Occipital lobe (tissue), 1 donor: ENCODE measurements at regions not wholly inside any gene's neighbourhood (a gene's known extent, or its start where the extent isn't known, plus 50 kb on each side); places are given as distances from the start of the nearest gene placed in this dataset.

Source experiments
- DNase-seq: peaks from one replicate; lab custom pipeline; 2025; lab: John Stamatoyannopoulos, UW

DNA sequence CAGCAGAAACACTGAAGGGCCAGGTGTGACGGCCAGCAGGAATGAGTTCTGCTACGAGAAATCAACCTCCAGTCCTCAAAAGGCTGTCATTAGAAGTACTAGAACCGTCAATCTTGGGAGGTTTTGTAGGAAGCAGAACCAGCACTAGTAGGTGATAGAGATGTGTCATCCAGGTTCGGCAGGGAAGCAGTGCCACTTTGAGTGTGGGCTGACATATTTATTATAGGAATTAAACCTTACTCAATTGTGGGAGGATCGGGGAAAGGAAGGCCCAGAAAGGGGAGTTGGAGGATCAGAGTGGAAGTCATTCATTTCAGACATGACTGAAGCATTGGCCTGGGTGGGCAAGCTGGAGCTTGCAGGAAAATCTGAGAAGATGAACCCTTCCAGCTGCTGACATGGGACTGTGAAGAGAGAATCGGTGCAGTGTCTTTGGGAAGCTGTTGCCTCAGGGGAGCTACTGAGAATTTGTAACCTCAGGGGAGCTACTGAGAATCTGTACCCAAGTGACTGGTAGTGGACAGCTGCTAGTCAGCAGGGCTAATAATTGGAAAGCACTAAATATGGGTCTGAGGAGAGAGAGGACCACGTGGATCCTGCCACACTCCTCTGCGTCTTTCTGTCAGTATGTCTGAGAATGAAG is 177.4 kb downstream of the SPRY1 start:
- DNase-seq, result no peak

DNA sequence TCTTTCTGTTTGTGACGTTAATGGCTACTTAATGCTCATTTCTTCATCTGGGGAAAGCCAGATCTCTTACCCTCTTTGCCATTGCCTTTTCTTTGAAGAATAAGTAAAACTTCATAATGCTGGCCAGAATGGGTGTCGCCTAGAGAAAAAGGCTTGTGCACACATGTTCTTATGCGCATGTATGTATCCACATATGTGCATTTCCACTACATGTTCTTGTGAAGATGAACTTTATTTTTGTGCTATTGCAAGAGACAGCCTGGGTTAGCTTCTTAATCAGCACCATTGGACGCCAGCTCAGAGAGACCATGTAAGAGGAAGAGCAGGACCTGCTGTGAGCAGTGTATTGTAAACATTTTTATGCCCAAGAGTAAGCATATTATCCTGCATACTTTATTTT is 178.7 kb downstream of the SPRY1 start:
- no peak for DNase-seq

DNA sequence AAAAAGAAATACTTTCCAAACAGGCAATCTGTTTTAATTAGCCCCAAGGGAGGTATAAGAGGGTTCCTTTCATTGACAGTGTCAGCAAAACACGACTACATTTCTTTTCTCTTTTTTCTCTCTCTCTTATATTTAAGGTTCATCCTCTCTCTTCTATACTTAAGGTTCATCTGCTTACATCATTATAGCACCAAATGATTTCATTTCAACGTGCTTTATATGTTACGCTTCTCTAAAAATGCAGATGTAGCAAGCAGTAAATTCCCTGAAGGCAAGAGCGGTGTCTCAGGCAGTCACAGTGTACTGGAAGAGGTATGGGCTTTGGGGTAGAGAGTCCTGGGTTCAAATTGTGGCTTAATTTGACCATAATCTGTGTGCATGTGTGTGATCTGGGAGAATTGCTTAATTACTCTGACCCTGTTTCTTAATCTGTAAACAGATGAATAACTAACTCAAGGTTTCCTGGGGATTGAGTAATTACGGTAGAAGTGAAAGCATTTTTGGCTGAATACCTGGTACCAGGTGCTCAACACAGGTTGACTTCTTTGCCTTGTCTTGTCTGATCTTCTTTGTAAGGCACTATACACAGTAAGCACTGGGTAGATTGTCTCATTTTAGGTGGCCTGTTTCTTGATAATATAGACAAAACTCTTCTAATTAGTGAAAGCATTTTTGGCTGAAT is 180.8 kb downstream of the SPRY1 start:
- DNase-seq, result no peak

DNA sequence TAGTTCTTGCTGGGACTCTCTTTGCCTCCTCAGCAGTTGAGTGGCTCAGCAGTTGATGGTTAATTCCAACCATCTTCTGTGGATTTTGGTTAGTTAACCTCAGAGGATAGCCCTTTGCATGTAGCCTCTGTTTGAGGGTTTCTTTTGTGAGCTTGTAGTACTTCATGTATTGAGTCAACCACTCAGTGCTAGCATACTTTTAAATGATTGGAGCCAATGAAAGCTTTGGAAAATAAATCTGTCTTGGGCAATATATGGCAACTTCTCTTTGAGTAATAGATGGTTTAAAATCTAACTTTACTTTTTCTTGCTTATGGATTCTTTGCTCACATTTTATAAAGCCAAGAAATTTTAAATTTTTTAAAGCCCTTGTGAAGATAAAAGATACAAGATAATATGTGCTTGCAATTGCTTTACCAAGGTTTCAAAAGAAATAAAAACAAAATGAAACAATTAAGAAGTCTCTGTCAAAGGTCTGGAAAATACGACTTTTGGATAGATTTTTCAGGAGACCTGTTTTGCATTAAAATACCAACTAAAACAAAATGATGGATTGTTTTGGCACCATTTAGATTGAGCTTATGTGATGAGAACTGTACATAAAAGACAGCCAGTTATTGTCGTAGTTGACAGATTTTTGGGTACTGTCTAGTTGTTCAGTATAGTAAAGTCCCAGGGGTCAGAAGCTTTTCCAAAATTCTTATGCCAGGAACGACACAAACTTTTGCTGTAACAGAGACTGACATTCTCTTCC is 181.9 kb downstream of the SPRY1 start:
- DNase-seq, result no peak

DNA sequence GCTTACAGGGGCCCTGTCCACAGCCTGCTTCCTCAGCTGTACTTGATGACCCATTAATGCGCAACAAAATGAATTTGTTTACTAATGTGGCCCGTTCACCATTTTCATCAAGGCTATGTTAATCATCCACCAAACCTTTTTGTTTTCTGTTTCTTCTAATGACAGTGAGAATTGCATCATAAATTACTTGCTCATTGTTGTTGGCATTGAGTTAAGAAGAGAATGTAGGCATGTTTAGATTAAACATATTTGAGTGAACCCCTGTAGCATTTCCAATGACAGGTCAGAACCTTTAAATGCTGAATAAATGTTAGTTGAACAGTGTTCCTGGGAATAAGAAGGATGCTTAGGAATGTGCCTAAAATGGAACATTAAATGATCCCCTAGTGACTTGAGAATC is 183.4 kb downstream of the SPRY1 start:
- DNase-seq, result no peak

DNA sequence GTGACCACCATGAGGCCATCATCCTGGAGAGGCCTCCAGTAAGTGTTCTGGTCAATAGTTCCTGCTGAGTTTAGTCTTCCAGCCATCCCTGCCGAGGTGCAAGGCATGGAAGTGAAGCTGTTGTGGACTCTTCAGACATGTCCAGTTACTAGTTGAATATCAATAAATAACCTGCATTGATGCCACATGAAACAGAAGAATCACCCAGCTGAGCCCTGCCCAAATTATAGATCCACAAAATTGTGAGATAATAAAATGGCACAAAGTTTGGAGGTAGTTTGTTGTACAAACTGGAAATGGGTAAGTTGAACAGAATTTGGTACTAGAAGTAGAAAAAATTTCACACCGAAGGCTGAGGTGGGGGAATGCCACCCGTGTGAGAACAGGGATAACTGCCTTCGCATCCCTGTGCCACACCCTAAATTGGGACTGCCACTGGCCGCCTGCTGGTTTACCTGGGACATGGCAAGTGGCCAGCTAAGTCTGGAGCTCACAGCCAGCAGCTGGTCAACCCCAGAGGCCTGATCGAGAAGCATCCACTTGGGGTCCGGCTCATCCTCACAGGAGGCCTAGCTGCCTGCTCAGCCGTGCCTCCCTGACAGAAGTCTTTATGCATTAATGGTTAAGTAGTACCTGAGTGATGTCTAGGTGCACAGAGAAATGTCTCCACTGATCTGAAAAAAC is 184.5 kb downstream of the SPRY1 start:
- no peak for DNase-seq

DNA sequence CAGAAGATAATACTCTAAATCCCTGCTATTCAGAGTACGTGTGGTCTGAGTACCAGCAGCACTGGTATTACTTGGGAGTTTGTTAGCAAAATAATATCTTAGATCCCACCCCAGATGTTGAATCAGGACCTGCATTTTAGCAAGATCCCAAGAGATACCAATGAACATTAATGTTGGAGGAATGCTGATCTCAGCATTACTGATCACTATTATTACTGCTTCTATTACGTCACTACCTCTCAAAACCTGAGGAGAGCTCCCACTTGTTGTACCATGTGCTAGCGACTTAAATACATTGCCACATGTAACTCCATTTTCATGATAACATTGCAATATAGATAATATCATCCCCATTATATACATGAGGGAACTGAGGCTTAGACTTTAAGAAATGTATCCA is 185.2 kb downstream of the SPRY1 start:
- DNase-seq, result no peak

DNA sequence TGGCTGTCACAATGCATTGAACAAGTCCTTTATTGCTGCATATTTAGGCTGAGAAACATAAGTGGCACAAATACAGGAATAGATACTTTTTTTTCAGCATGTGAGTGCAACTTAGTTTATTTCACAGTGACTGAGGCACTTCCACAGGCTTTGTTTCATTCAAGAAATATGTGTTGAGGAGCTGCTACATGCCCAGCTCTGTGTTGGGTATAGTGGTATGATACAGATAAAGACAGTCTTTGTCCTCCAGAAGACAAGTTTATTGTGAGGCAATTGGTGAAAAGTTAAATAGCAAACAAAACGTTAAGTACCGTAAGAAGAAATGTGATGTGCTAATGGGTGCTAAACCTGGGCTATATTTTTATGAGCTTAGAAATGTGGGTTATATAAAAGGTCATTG is 186.4 kb downstream of the SPRY1 start:
- no peak for DNase-seq

DNA sequence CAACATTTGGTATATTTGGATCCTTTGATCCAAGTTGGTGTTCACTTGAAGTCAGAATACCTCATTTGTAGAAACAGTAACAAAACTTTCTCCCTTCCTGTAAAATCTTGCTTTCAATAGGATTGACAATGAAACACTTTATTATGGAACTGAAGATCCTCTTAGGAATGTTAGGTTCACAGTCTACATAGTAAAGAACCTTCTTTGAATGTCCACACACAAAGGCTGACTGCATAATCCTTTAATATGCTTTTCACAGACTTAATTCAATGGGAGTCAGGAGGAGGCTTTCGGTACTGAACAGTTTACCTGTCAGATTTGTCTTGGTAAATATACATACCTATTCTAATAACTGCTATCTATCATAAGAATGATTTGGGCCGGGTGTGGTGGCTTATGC is 188.5 kb downstream of the SPRY1 start:
- no peak for DNase-seq

DNA sequence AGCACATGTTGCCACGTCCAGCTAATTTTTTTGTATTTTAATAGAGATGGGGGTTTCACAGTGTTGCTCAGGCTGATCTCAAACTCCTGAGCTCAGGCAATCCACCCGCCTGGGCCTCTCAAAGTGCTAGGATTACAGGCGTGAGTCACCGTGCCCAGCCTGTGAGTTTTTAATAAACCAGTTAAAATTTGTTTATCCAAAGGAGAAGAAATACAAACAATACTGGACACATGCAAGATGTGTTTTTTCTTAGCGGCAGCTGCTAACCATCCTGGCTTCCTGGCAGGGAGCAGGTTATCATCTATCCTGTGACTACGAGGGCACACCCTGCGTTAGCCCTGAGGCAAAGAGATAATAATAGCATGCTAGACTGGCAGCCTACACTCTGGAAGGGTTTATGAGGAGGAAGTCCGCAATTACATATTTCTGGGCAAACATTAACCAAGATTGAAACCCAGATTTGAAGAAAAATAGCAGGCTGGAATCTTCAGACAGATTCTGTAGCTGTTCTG is 191.4 kb downstream of the SPRY1 start:
- no peak for DNase-seq

DNA sequence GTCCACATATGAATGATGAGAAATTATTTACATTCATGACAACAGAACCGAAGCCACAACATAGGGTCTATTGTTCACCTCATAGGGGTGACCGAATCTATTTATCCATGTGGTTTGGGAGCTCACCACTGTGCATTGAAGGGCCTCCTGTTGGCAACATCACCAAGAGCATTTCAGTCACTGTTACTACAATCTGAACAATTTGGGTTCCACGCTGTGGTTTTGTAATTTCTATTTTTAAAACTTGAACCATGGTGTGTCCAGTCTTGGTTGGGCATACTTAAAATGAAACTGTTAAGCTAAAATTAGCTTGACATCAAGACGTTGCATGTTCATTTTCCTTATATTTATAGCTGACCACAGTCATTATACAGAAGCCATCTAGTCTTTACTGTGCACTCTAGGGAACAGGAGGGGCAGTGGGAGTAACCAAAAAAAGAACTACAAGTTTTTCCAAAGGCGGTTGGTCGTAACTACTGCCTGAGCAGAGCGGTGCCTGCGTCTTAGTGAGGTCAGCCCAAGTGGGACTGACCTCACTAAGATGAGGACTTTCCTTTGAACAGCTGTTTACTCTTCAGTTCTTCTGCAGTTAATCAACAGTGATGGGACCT is 192.1 kb downstream of the SPRY1 start:
- no peak for DNase-seq

DNA sequence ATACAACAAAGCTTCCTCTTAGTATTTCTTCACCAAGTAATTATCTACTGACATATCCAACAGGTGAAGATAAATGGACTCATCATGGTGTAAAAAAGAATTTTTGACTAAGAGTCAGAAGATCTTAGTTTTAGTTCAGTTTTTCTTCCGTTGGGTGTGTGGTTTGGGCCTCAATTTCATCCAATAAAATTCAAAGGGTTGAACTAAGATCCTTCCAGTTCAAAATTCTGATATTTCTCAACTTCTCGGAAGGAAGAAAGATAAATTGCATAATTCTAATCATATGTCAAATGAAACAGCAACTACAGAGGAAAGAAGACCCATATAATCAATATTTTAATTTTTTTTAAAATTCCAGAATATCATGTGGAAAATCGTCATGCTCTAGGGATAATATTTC is 192.7 kb downstream of the SPRY1 start:
- DNase-seq, result no peak

DNA sequence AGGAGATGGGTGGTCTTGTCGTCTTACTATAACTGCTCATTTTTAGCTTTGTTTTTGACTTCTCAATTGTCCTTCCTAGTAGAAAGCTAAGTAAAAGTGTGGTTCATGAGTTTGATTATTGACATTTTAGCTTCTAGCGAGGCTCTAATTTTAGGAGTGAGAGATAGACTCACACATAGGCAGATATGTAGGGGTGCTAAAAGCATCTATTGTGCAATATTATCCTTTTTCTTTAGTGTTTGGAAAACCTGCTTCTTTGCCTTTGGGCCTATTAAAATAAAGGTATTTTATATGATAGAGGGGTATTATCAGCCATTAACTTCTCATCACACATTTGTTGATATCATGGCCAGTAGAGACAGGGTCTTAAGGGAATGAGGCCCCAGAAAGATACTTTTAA is 195.3 kb downstream of the SPRY1 start:
- DNase-seq, result no peak

DNA sequence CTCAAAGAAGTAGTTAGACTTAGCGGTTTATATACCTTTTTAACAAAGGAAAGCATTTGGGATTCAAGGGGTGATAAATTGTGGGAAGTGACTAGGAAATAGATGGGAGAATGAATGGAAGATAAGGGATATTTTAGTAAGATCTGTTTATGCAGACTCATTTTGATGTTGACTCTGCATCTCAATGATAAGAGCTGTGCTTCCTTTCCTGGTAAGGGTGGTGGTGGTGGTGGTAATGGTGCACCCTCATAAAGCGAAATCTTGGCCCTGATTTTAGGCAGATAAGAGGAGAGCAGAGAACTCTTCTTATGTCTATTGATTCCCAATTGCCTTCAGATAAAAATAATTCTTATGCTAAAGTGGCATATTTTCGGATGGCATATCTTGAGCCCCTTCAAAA is 197.1 kb downstream of the SPRY1 start:
- no peak for DNase-seq

DNA sequence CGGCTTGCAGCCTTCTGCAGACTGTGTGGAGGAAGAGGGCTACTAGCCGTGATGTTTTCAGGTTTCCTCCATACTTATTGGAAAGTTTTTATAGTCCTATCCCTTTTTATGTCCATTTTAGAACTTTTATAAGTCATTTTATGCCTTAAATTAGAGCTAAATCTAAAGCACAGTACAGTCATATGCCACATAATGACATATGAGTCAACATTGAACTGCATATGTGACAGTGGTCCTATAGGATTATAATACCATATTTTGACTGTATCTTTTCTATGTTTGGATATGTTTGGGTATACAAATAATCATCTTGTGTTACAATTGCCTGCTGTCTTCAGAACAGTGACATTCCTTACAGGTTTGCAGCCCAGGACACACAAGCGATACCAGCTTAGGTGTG is 200.2 kb downstream of the SPRY1 start:
- no peak for DNase-seq

DNA sequence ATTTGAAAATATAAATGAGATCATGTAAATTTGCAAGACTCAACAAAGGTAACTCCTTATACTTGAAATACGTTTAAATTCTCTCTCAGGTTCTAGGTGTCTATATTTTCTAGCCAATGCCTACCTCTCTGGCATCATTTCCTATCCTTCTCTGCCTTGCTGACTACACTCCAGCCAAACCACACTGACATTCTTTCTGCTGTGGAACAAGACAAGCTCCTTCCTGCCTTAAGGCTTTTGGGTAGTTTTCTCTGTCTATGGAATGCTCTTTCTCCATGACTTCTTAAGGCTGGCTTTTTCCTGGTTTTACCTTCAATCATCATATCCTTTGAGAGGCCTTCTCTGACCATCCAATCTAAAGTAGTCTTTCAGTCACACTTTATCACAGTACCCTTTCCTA is 201.0 kb downstream of the SPRY1 start:
- no peak for DNase-seq

DNA sequence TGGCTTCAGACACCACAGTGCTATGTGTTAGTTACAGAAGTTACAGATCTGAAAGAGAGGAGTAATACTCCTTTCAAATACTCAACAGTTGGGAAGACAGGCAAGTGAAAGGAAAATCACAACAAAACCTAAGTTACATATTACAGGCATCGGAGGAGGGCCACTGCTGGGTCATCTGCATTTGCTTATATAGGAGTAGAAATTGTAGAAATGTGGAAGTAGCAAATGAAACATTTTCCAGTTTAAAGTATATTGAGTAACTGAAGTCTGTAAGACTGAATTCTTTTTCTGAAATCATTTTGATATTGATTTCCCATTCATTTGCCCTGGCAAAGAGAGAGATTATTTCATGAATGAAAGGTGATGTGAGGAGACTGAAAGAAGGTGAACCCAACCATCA is 201.7 kb downstream of the SPRY1 start:
- no peak for DNase-seq

DNA sequence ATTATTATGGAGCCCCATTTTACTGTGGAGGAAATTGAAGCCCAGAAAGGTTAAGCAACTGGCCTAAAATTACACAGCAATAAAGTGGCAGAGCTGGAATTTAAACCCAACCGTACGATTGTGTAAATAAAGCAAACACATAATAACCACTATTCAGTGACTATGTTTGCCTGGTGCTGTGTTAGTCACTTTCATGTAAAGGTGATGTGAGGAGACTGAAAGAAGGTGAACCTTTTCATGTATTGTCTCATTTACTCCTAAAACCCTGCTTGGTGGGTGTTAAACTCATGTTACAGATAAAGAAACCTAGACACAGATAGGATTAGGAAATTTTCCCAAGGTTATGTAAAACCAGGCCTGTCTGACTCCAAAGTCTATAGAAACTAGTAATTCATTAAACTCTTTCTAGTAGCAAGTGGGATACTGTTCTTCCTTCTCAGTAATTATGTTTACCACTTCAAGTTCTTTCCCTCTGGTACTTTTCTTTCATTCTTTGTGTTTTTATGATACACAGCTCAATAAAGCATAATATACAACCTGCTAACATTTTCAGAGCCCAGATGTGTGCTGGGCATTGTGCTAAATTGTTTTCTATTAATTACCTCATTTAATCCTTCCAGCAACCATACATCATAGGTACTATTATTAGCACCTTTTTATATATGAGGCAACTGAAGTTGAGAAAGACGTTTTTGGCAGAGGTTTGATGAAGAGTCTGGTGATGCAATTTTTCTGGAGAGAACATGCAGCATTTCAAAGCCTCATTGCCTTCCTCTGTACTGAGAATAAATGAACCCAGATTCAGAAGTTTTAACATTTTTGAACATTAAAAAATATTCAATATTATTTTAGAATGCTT is 202.7 kb downstream of the SPRY1 start:
- no peak for DNase-seq

DNA sequence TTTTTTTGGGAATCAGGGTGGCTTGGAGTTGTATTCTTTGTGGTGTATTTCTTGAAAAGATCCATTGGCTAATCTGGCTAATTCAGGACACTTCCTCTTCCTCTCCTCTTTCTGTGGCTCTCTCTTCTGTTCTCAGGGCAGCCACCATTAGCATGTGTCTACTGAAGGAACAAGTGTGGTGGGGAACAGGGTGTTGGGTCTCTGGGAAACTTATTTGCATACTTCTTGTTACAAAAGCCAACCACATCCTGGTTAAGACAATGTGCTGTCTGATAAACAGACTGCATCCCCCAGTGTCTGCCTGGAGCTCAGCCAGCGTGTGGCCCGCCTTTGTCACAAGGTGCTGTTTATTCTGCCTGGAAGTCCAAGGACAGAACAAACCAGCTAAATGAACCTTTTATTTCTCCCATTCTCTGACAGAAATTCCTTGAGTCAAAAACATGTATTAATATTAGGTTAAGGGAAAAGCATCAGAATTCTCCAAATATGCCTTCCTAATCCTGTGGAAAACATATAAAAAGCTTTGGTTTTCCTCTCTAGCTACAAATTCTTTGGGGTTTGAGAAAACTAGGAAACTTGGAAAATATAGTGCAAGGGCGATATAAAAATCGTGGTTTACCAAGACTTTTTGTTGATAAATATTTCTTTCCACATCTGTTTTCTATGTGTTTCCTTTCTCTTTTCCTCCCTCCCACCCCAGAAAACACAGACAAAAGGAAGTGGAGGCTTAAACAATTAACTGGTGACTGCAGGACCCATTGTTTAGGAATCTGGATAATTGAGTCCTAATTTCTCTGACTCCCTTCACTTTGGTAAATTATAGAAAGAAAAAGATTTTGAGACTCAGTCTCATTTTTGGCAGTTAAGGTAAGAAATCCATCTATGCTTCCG is 203.6 kb downstream of the SPRY1 start:
- DNase-seq, result peak; percentile 23
